HS-5 (cell line): ENCODE measurements at regions not wholly inside any gene's neighbourhood (a gene's known extent, or its start where the extent isn't known, plus 50 kb on each side); places are given as distances from the start of the nearest gene placed in this dataset.

ENCODE experiments used
- DNase-seq: peaks from one replicate; pipeline ENCODE4 v3.0.0-alpha.2; 2012; ENCODE audit warnings: low read depth

DNA sequence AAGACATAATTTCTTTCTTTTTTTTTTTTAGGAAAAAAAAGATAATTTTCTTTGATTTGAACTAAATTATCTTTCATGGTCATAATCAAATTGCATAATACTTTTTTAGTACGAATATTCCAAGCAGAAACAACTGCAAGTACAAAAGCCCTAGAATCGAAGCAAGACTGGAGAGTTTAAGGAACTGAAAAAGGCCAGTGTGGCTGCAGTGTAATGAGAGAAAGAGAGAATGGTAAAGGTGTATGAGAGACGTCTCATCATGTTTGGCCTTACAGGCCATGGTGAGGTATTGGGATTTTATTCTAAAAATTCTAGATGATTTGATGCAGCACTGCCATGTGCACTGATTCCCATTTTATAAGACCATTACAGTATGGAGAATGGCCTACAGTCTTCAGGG, 180.9 kb downstream of the SUCNR1 start:
- DNase-seq, result no peak

DNA sequence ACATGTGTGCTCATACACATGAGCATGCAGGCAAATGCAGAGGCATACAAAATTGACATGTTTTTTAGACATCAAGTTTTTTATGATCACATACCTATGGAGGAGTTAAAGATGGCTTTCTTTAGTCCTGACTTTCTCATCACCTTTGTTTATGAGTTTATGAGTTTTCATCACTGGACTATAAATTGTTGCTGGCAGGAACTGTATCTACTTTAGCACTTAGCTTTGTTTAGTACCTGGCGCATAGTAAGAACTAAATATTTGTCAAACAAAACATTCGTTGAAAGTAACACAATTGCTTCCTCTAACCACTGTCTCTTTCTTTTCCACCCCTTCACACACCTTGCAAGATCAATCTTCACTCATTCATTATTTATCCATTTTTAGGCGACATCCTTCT, 182.6 kb downstream of the SUCNR1 start:
- no peak for DNase-seq

DNA sequence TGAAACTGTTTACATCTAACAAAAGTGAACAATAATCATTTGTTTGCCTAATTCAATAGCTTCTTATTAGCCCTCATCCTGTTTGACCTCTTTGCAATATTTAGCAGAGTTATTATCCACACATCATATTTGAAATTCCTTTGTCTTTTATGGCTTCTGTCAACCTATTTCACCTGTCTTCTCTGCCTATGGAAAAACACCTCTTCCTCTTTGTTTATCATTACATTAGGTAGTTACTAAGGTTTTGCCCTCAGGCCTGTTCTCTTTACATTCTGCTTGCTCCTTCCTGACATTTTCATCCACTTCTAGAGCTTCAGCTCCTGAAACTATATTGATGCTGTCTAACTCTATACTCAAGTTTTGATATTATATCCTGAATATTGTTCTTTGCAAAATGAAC, 183.0 kb downstream of the SUCNR1 start:
- DNase-seq, result no peak

DNA sequence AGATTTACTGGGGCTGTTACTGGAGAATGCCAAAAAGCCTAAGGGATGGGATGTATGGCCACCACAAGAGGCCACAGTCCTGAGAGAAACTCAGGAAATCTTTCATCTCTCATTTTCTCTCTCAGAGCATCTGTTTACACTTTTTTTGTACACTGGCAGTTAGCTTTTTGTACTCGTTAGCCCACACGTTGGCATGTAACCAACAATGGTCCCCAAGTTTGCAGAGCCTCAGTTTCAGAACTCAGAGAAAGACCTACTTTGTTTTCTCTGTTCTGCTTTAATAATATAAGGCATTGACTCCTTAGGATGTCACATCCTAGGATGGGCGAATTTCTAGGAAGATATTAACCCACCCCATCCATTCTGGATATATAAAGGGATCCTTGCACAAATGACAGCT, 183.5 kb downstream of the SUCNR1 start:
- no peak for DNase-seq

- DNase-seq, result no peak
Measured at GRCh38 chr3:152058856-152059255, 185.4 kb downstream of the SUCNR1 start.

DNA sequence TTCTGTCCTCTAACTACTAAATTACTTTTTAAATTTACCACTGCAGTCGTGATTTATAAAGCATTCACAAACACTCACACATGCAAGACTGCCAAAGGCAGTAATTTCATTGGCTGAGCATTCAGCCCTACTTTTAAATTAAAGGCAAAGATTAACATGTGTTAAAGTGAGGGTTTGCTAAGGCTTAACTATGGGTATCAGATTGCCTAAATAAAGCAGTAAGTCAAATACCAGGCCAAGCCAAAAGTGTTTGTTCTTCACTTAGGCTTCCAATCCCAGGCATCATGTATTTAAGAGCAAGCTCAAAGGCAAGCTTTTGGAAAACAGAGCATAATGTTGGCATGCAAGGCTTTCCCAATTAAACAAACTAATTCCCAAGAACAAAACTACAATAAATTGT, 187.3 kb downstream of the SUCNR1 start:
- no peak for DNase-seq

GRCh38 chr3:152061296-152061695, 187.9 kb downstream of the SUCNR1 start:
- DNase-seq, result no peak

DNA sequence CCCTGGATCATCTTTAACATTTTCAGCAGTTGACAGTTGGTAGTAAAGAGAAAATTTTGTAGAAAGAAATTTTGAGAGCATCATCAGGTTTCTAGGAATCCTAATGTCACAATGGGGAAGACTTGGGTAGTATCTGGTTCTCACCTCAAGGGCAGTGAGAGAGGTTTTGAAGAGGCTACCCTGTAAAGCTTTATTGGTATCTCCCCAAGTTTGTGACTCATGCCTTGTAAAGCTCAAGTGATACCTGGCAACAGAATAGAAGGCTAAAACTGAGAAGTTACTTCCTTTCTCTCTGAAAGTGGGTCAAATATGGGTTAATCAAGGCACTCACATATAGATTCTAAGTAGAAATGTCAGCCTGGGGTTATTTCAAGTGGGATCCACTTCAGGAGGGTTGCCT, 196.4 kb downstream of the SUCNR1 start:
- DNase-seq, result no peak

- DNase-seq, result no peak
Measured at GRCh38 chr3:152071315-152071714, 197.4 kb upstream of the MBNL1 start.

DNA sequence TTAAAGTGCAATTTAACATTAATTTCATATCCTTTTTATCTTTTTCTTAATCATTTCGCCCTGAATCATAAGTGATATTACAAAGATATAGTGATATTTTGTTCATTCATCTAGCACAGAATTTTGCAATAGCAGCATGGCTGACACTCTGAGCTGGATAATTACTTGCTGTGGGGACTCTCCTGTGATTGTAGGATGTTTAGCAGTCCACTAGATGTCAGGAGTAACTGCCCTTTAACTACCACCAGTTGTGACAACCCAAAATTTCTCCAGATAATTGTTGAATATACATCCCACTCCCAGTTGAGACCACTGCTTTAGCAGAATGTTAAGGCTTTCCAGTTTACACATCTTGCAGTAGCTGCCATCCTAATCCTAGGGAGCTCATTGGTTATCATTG, 196.8 kb upstream of the MBNL1 start:
- peak; percentile 28 for DNase-seq

DNA sequence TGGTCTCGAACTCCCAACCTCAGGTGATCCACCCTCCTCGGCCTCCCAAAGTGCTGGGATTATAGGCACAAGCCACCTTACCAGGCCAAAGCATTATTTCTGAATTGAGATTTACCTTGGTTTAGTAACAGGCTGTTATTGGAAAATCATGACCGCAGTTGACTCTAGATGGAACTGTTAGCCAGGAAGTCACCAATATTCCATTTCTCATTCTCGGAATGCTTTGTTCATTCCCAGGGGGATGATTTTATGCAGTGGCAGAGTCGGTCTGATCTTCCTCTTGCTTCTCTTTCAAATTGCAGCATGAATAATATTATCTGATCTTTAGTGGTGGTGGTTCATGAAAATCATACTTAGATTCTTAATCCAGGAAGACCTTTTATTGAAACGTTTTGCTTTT, 195.5 kb upstream of the MBNL1 start:
- DNase-seq, result peak; percentile 8

- DNase-seq, result no peak
Measured at GRCh38 chr3:152076148-152076547, 192.6 kb upstream of the MBNL1 start.

DNA sequence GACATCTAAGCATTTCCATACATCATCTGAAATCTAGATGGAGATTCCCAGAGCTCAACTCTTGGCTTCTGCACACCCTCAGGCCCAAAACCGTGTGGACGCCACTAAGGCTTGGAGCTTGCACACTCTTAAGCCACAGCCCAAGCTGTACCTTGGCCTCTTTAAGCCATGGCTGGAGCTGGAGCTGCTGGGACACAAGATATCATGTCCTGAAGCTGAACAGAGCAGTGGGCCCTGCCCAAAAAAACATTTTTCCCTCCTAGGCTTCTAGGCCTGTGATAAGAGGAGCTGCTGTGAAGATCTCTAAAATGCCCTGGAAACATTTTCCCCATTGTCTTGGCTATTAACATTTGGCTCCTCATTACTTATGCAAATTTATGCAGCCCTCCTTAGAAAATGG, 188.7 kb upstream of the MBNL1 start:
- DNase-seq, result no peak

GRCh38 chr3:152083135-152083534, 185.6 kb upstream of the MBNL1 start:
- DNase-seq, result no peak

GRCh38 chr3:152084441-152085158, 184.1 kb upstream of the MBNL1 start:
- no peak for DNase-seq

- no peak for DNase-seq
Measured at GRCh38 chr3:152087153-152087552, 181.6 kb upstream of the MBNL1 start.

GRCh38 chr3:152089528-152089927, 179.2 kb upstream of the MBNL1 start:
- DNase-seq, result no peak

DNA sequence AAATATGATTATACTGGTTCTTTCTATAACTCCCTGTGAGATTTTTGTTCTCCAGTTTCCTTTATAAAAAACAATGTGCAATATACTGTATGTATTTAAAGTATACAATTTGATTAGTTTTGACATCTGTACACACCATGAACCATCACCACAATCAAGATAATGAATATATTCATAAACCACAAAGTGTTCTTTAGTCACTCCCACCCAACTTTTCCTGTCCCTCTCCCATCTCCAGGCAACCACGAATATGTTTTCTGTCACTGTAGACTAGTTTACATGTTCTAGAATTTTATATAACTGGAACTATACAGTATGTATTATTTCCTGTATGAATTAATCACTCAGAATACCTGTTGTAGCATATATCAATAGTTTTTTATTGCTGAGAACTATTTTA, 177.0 kb upstream of the MBNL1 start:
- no peak for DNase-seq

DNA sequence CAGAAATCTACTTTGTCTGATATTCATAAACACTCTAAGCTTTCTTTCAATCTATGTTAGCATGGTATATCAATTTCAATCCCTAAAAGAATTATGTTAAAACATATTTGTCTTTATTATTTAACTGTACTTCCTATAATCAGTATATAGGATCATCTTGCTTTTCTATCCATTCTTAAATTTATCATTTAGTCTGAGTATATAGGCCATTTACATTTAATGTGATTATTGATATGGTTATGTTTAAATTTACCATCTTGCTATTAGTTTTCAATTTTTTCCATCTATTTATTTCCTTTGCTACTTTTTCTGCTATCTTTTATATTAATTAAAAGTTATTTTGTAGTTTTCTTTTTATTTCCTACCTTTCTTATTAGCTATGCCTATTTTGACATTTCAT, 174.8 kb upstream of the MBNL1 start:
- DNase-seq, result no peak

- no peak for DNase-seq
Measured at GRCh38 chr3:152094406-152094805, 174.3 kb upstream of the MBNL1 start.

GRCh38 chr3:152095472-152095871, 173.3 kb upstream of the MBNL1 start:
- DNase-seq, result no peak

DNA sequence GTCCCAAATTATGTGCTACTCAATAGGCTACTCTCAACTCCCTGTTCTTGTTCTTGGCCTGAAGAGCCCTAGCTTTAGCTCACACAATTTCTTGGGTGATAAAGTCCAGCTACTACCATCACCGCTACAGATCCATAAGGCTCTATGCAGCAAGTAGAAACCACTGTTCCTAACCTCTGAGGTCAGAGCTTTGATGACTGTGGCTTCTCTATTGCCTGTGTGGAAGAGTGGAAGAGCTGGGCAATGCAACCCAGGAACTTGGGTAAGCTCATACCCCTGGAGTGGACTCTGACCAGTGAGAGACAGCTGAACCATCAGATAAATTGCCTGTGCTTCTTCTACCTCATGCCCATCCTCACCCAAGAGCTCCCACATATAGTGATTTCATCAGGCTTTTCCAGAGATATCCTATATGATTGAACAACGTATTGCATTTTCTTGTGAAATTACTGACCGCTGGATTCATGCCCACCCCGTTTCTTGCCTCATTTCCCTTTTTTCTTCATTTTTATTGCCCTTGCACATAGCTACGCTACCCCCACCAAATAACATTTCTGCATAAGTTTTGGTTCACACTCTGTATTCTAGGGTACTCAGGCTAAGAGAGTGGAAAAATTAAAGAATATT, 172.3 kb upstream of the MBNL1 start:
- DNase-seq, result no peak

DNA sequence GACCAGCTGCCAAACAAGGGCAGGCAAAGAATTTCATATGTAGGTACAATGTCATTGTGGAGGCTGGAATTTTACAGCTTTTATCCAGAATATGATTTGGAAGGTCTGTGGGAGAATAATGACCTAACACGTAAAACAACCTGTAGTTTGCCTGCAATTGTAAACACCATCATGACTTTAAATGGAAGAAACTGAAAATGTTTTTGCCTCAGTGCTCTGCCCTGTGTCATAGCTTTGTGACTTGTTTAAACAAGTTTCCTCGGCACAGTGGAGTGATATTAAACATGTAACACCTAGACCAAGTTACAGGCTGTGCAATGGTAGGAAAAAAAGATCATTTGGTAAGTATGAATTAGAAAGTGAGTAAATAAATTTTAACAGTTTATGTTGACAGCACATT, 171.6 kb upstream of the MBNL1 start:
- DNase-seq, result no peak

DNA sequence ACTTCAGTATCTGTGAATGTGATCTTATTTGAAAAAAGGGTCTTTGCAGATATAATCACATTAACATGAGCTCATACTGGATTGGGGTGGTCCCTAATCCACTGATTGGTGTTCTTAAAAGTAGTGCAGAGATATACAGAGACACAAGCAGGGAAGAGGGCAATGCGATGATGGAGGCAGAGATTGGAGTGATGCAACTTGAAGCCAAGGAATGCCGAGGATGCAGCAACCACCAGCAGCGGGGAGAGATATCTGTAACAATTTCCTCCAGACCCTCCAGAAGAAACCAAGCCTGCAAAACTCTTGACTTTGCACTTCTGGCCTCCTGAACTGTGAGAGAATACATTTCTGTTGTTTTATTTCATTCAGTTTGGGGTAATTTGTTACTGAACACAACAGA, 171.0 kb upstream of the MBNL1 start:
- no peak for DNase-seq
